ENCODE measurements at regions not wholly inside any gene's neighbourhood (a gene's known extent, or its start where the extent isn't known, plus 50 kb on each side); places are given as distances from the start of the nearest gene placed in this dataset.

DNA sequence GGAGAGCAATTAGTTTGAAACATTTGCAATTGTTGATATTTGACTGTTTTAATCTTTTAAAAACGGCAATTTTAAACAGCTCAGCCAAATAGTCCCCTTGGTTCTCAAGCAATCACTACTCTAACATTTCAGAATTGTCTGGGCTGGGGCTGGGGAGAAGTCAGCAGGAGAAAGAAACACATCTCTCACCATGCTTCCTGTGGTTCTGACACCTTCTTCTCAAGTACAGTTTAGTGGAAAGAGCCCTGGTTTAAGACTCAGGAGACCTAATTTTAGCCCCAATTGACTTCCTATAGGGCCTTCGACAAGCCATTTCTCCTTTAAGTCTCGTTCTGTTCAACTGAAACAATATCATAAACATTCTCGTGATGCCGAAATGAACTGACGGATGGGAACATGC, 168.4 kb upstream of the CDYL start:
- TF ChIP-seq, protein P1, sequence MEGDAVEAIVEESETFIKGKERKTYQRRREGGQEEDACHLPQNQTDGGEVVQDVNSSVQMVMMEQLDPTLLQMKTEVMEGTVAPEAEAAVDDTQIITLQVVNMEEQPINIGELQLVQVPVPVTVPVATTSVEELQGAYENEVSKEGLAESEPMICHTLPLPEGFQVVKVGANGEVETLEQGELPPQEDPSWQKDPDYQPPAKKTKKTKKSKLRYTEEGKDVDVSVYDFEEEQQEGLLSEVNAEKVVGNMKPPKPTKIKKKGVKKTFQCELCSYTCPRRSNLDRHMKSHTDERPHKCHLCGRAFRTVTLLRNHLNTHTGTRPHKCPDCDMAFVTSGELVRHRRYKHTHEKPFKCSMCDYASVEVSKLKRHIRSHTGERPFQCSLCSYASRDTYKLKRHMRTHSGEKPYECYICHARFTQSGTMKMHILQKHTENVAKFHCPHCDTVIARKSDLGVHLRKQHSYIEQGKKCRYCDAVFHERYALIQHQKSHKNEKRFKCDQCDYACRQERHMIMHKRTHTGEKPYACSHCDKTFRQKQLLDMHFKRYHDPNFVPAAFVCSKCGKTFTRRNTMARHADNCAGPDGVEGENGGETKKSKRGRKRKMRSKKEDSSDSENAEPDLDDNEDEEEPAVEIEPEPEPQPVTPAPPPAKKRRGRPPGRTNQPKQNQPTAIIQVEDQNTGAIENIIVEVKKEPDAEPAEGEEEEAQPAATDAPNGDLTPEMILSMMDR (IDR thresholded peaks at IDR 0.05), result no peak
- no peak for TF ChIP-seq POLR2A (IDR thresholded peaks at IDR 0.05)
